ENCODE measurements at regions not wholly inside any gene's neighbourhood (a gene's known extent, or its start where the extent isn't known, plus 50 kb on each side); places are given as distances from the start of the nearest gene placed in this dataset.
A peak's percentile ranks its signal among the peaks of the same experiment; 100 is the strongest.

- Histone ChIP-seq H3K27ac (ENCODE audit: low read length) (no peak overlapping the region), H4K20me1 (ENCODE audit: insufficient read depth) (no peaks in the 10 kb centered on the region), H3F3A (ENCODE audit: insufficient read depth, low read length, poor library complexity, severe bottlenecking) (no peaks in the 10 kb centered on the region), H3K4me3 (ENCODE audit: low read length) (no peak overlapping the region), H2AFZ (ENCODE audit: low read depth, low read length) (no peak overlapping the region), H3K9me2 (ENCODE audit: insufficient read depth, low read length) (no peaks in the 10 kb centered on the region), H3K9me3 (ENCODE audit: low read length) (no peaks in the 10 kb centered on the region), H3K79me2 (replicated peaks; ENCODE audit: insufficient read depth, low read length) (no peaks in the 10 kb centered on the region), H3K27me3 (ENCODE audit: insufficient read depth, low read depth, low read length) (no peaks in the 10 kb centered on the region), H3K36me3 (ENCODE audit: insufficient read depth, low read length) (no peaks in the 10 kb centered on the region), H3K4me2 (ENCODE audit: low read length) (no peak overlapping the region), H3K9ac (ENCODE audit: low read length) (no peak overlapping the region)
- TF ChIP-seq TAF1 (IDR thresholded peaks at IDR 0.05; ENCODE audit: low read depth) (no peak), CTCF (IDR thresholded peaks at IDR 0.05; ENCODE audit: poor library complexity, severe bottlenecking) (no peak), EP300 (conservative IDR thresholded peaks at IDR 0.05; ENCODE audit: poor library complexity, severe bottlenecking) (no peak), MXI1 (conservative IDR thresholded peaks at IDR 0.05; ENCODE audit: poor library complexity, severe bottlenecking) (no peak), EZH2 (IDR thresholded peaks at IDR 0.05; ENCODE audit: borderline replicate concordance, insufficient read depth, low read length, poor library complexity, severe bottlenecking) (no peak), REST (IDR thresholded peaks at IDR 0.05; ENCODE audit: borderline replicate concordance) (no peak), SMC3 (conservative IDR thresholded peaks at IDR 0.05; ENCODE audit: poor library complexity) (no peak), RAD21 (conservative IDR thresholded peaks at IDR 0.05) (no peak), POLR2AphosphoS5 (IDR thresholded peaks at IDR 0.05) (no peak)
These were observed 104.9 kb downstream of the MFSD1 start for GRCh38 chr3:158906749-158907148.

- Histone ChIP-seq H3K36me3 (ENCODE audit: insufficient read depth, low read length) (no peaks in the 10 kb centered on the region), H3F3A (ENCODE audit: insufficient read depth, low read length, poor library complexity, severe bottlenecking) (no peaks in the 10 kb centered on the region), H2AFZ (ENCODE audit: low read depth, low read length) (no peak overlapping the region), H3K4me3 (ENCODE audit: low read length) (no peak overlapping the region), H3K27ac (ENCODE audit: low read length) (no peak overlapping the region), H3K27me3 (ENCODE audit: insufficient read depth, low read depth, low read length) (no peaks in the 10 kb centered on the region), H3K4me2 (ENCODE audit: low read length) (no peak overlapping the region), H3K9me3 (ENCODE audit: low read length) (no peaks in the 10 kb centered on the region), H4K20me1 (ENCODE audit: insufficient read depth) (no peaks in the 10 kb centered on the region), H3K9me2 (ENCODE audit: insufficient read depth, low read length) (no peaks in the 10 kb centered on the region), H3K79me2 (replicated peaks; ENCODE audit: insufficient read depth, low read length) (no peaks in the 10 kb centered on the region), H3K9ac (ENCODE audit: low read length) (no peak overlapping the region)
- peak; percentile 57 for TF ChIP-seq EP300 (conservative IDR thresholded peaks at IDR 0.05; ENCODE audit: poor library complexity, severe bottlenecking)
- TF ChIP-seq POLR2AphosphoS5 (IDR thresholded peaks at IDR 0.05): peak; percentile 74
- no peak for TF ChIP-seq SMC3 (conservative IDR thresholded peaks at IDR 0.05; ENCODE audit: poor library complexity)
- TF ChIP-seq CTCF (IDR thresholded peaks at IDR 0.05; ENCODE audit: poor library complexity, severe bottlenecking): peak; percentile 42
These were observed 106.4 kb downstream of the MFSD1 start for GRCh38 chr3:158908187-158908734.

Data from neural cell (in vitro differentiated cells).